Hindlimb muscle (tissue), 1 donor: ENCODE measurements at regions not wholly inside any gene's neighbourhood (a gene's known extent, or its start where the extent isn't known, plus 50 kb on each side); places are given as distances from the start of the nearest gene placed in this dataset.
"Not testable (repeated sequence)": the region's sequence is repeated elsewhere in the genome, so short reads cannot be mapped to it uniquely, and the experiment has no call there.

Experiments used
- DNase-seq: peaks from one replicate; pipeline ENCODE4 v3.0.0-alpha.2; 2013

DNA sequence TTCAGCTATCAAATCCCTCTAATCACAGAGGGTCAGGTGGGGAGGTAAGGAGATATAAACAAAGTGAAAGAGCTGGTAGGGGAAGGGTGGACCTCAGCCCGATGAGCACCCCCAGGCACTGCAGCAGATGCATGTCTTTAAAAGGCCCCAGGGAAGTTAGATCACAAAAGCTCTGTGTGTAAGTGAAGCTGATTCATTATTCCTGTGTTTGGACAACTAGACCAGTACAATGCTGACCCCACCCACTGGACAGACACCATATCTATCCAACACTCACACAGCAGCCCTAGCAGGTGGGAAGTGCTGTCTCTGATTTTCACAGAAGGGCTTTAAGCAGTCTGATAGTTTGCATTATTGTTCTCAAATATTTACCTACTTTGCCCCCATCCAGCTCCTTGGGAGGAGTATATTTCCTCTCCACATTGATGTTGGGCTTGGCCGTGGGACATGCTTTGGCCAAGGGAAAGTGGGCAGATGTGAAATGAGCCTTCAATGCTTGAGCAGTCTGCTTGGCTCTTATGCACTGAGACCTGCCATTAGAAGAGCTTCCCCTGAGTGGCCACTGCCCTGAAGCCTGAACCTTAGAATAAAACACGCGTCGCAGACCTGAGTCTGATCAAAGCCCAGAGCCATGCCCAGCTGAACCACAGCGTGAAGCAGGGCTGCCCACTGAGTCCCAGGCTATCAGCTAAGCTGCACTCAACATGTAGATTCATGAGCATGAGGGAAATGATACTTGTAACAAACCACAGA is 111.4 kb downstream of the COPS8 start:
- DNase-seq, result no peak

- DNase-seq, result no peak
Measured at GRCh38 chr2:237198164-237198855, 112.6 kb downstream of the COPS8 start.

DNA sequence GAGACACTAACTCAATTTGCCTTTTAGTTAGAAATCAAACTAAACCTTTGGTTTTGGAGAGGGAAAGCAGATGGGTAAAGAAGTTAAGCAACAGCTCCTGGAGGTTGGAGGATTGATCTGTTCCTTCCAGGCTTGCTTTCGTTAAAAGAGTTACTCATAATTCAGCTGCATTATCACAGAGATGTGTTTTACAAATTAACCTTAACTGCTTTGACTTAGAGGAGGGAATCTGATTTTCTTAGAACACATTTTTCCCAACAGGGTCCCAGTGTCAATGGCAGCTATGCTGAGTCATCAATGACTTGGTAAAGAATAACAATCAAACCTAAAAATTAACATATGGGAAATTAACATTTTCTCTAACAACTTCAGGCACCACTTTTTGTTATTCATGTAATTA is 113.4 kb downstream of the COPS8 start:
- DNase-seq, result no peak

GRCh38 chr2:237199577-237199976 is 113.9 kb downstream of the COPS8 start:
- no peak for DNase-seq

- no peak for DNase-seq
Measured at GRCh38 chr2:237200462-237200861, 114.8 kb downstream of the COPS8 start.

DNA sequence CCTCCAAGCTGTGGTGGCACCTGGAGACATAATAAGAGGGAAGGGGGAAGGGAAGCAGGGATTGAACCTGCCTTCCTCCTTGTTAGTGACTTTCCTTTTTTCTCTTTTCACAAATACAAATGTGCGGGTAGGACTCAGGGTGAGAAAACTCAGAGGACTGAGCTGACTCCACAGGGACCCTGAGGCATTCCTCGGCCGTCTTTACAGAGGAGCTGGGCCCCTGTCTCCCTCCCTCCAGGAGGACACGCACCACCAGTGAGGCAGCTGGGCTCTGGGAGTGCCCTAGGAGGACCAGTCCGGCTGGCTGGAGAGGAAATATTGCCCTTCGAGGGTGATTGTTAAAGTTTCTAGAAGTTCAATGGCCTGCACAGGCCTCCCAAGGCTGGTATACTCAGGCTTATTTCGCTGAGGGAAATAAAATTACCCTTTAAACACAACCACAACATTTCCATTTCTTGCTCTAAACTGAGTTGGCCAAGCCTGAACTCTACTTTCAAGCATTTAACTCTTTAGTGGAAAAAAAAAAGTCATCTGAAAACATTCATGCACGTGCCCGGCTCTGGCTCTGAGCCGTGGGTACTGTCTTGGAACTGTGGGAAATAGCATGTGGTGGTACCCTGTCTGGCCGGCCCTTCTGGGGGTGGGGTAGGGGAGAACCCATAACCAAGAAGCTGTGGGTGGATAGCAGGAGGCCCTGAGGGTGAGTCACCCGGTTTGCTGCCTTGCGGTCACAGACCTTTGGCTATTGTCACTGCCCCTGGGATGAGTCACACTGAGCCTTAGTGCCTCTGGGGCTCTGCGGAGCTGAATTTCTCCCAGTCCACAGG is 116.0 kb downstream of the COPS8 start:
- no peak for DNase-seq

- DNase-seq, result no peak
Measured at GRCh38 chr2:237202288-237203030, 116.8 kb downstream of the COPS8 start.

DNA sequence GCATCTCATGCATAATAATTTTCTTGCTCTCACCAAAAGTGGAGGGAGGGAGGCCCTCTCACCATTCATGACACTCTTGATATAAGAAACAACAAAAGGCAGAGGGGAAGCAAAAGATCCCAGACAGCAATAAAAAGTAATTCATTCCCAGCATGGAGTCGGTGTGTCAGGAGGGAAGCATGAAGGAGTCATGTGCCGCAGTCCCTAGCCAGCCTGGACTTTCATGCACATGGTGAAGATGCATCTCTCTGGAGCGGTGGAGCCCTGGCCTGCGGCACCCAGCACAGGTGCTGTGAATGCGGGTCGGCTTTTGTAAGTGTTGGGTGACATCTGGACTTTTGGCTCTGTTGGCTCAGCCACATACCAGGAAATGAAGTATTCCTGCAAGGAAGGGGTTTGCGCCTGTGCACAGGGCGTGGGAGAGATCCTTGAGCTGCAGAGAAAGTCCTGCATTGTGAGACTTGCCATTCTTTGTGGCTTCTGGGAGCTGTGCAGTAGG is 119.4 kb downstream of the COPS8 start:
- no peak for DNase-seq

GRCh38 chr2:237205561-237205971 is 119.9 kb downstream of the COPS8 start:
- no peak for DNase-seq

DNA sequence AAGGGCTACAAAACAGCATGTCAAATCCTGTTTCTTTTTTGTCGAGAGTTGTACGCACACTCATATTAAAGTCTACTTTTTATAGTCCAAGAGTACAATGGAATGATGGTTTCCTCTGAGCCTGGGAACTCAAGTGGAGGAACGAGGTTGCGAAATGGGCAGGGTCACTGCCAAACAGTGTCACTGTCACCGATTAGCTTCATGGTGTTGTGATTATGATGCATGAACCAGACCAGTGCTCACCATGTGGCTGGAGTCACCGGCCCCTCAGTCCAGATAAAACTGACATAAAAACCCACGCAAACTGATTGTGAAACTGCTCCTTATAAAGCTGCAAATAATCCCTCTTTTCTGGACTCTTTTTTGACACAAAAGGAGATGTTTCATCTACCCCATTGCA is 122.0 kb downstream of the COPS8 start:
- DNase-seq, result no peak

GRCh38 chr2:237208373-237209260 is 122.9 kb downstream of the COPS8 start:
- DNase-seq, result peak; percentile 72

- DNase-seq, result no peak
Measured at GRCh38 chr2:237209885-237210284, 124.2 kb downstream of the COPS8 start.

GRCh38 chr2:237210297-237210696 is 124.6 kb downstream of the COPS8 start:
- no peak for DNase-seq

DNA sequence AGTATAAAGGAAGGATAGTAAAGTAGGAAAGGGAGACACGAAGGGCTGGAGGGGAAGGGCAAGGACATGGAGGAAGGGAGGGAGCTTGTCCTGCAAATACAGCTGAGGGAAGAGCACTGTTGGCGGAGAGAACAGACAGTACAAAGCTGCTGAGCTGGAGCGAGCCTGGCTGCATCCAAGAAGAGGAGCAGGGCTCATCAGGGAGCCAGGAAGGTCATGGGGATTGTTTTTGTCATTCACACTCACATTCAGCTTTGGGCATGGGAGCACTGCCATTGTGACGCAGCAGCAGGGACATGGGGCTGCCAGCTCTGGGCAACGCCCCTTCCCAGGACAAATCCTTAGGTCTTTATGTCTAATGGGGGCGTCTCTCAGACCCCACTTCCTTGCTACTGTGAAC is 125.1 kb downstream of the COPS8 start:
- DNase-seq, result no peak

DNA sequence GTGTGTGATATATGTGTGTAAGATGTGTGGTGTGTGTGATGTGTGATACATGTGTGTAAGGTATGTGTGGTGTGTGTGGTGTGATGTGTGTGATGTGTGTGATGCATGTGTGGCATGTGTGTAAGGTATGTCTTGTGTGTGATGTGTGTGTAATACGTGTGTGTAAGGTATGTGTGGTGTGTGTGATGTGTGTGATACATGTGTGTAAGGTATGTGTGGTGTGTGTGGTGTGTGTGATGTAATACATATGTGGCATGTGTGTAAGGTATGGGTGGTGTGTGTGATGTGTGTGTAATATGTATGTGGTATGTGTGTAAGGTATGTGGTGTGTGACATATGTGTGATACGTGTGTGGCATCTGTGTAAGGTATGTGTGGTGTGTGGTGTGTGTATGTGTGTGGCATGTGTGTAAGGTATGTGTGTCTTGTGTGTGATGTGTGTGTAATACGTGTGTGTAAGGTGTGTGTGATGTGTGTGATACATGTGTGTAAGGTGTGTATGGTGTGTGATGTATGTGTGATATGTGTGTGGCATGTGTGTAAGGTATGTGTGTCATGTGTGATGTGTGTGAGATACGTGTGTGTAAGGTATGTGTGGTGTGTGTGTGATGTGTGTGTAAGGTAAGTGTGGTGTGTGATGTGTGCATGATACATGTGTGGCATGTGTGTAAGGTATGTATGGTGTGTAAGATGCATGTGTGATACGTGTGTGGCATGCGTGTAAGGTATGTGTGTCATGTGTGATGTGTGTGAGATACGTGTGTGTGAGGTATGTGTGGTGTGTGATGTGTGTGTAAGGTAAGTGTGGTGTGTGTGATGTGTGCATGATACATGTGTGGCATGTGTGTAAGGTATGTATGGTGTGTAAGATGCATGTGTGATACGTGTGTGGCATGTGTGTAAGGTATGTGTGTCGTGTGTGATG is 126.9 kb downstream of the COPS8 start:
- DNase-seq, result not testable (repeated sequence)

DNA sequence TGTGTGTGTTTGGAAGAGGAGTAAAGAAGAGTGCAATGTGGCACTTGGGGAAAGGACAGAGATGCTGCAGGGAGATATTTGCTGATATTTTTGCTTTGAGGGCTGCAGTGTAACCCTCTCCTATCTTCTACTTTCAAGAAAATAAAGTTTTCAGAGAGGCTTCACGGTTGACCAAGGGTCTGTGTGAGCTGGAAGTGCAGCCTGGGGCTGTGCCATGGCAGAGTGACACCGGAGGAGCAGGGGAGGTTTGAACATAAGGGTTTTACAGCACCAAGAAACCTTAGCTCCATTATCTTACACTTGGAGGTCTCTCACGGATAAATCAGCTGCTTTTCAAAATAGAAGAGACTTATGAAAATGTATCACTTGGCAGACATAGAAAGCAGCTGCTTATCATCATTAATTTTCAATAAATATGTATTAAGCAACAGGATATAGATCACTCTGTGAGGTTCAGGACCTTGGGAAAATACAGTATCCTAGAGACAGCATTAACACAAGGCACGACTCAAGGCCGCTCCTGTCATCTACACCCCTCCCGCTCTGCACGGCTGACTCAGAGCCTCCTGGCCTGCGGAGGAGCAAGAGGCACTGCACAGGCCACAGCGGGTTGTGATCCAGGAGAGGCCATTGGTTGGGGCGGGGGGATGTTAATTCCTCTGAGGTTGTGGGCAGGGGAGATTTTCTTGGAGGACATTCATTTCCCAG is 127.8 kb downstream of the COPS8 start:
- DNase-seq, result peak; percentile 81

DNA sequence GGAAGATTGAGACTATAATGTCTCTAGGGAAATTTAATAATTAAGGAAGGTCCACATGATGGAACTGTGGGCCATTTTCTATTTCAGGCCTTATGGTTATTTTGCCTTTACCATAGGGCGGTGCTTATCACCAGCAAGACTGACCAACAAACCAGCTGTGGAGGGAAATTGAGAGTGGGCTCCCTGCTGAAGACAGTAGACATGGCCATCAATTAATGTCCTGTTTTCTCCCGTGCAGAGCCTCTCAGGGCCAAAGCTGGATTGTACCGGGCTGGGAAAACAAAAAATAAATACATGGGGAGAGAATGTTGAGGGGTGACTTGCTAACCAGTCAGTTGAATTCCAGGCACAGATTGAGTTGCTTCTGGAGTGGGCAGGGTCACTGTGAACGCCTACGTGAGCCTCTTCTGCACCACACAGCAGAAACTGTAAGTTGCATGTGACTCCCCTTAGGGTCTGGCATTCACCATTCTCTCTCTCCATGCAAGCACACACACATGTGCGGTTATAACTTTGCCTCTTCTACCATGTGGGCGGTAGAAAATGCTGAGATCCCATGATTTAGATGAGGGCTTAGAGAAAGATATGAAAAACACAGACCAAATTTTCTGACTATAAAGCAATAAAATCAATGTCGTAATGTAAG is 128.5 kb downstream of the COPS8 start:
- no peak for DNase-seq

- no peak for DNase-seq
Measured at GRCh38 chr2:237214963-237215362, 129.3 kb downstream of the COPS8 start.
